ENCODE measurements at regions not wholly inside any gene's neighbourhood (a gene's known extent, or its start where the extent isn't known, plus 50 kb on each side); places are given as distances from the start of the nearest gene placed in this dataset.
"Not testable (repeated sequence)": the region's sequence is repeated elsewhere in the genome, so short reads cannot be mapped to it uniquely, and the experiment has no call there.

- H3K4me3 ChIP-seq (ENCODE audit: low read depth, low read length) = no peak overlapping the region
- no peak for DNase-seq
- no peaks in the 10 kb centered on the region for H3K27me3 ChIP-seq (replicated peaks)
- TF ChIP-seq CTCF (IDR thresholded peaks at IDR 0.05; ENCODE audit: low read depth, low read length, missing control alignments) = no peak
- in situ Hi-C loops (cut with HindIII; ENCODE audit: low pct_ligation_motif_present, low sequenced_read_pairs) = no loop called here
- no peaks in the 10 kb centered on the region for H3K36me3 ChIP-seq (replicated peaks)
- no peak overlapping the region for H3K27ac ChIP-seq
Measured at GRCh38 chr7:67636348-67637022, 639.9 kb downstream of the TYW1 start.

DNA sequence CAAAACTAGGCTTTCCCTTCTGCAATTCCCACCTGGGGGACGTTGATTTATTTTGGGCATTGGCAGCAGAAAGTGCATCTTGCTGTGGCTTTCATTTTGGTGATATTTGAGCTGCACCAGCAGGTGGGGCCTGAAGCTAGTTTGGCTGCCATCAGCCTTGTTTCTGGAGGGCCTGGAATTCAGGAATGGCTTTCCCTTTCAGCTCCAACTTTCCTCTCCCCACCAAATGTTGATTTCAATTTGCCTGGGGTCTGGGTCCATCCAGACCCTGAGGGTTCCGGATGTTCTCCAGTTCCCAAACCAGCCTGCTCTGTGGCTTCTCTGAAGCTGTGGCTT is 640.4 kb downstream of the TYW1 start:
- H3K27ac ChIP-seq = no peak overlapping the region
- TF ChIP-seq CTCF (IDR thresholded peaks at IDR 0.05; ENCODE audit: low read depth, low read length, missing control alignments) = no peak
- in situ Hi-C loops (cut with HindIII; ENCODE audit: low pct_ligation_motif_present, low sequenced_read_pairs) = no loop called here
- no peak for DNase-seq
- H3K27me3 ChIP-seq (replicated peaks) = no peaks in the 10 kb centered on the region
- H3K36me3 ChIP-seq (replicated peaks) = no peaks in the 10 kb centered on the region
- no peak overlapping the region for H3K4me3 ChIP-seq (ENCODE audit: low read depth, low read length)

DNA sequence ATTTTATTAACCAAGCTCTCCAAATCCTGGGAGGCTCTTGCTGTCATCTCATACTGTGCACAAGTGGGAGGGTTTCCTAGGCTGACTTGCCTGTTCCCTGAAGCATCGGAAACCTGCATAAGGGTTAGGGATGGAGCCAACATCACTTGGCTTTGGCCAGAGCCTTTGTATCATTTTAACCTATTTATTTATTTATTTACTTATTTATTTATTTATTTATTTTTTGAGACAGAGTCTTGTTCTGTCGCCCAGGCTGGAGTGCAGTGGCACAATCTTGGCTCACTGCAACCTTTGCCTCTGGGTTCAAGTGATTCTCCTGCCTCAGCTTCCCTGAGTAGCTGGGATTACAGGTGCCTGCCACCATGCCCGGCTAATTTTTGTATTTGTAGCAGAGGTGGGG is 645.9 kb downstream of the TYW1 start:
- DNase-seq; H3K27me3 ChIP-seq (replicated peaks); in situ Hi-C loops (cut with HindIII; ENCODE audit: low pct_ligation_motif_present, low sequenced_read_pairs); H3K36me3 ChIP-seq (replicated peaks); H3K4me3 ChIP-seq (ENCODE audit: low read depth, low read length); H3K27ac ChIP-seq: not testable (repeated sequence)

GRCh38 chr7:67644151-67644550 is 647.5 kb downstream of the TYW1 start:
- Histone ChIP-seq H3K4me3 (ENCODE audit: low read depth, low read length) (no peak overlapping the region), H3K27me3 (replicated peaks) (no peaks in the 10 kb centered on the region), H3K27ac (no peak overlapping the region), H3K36me3 (replicated peaks) (no peaks in the 10 kb centered on the region)
- no peak for TF ChIP-seq CTCF (IDR thresholded peaks at IDR 0.05; ENCODE audit: low read depth, low read length, missing control alignments)
- in situ Hi-C loops (cut with HindIII; ENCODE audit: low pct_ligation_motif_present, low sequenced_read_pairs) = no loop called here
- no peak for DNase-seq

GRCh38 chr7:67652937-67653336 is 656.3 kb downstream of the TYW1 start:
- Histone ChIP-seq H3K4me3 (ENCODE audit: low read depth, low read length) (no peak overlapping the region), H3K27ac (no peak overlapping the region), H3K27me3 (replicated peaks) (no peaks in the 10 kb centered on the region), H3K36me3 (replicated peaks) (no peaks in the 10 kb centered on the region)
- no peak for DNase-seq
- TF ChIP-seq CTCF (IDR thresholded peaks at IDR 0.05; ENCODE audit: low read depth, low read length, missing control alignments) = no peak
- in situ Hi-C loops (cut with HindIII; ENCODE audit: low pct_ligation_motif_present, low sequenced_read_pairs) = no loop called here

- H3K36me3 ChIP-seq (replicated peaks) = no peaks in the 10 kb centered on the region
- TF ChIP-seq CTCF (IDR thresholded peaks at IDR 0.05; ENCODE audit: low read depth, low read length, missing control alignments) = no peak
- H3K27me3 ChIP-seq (replicated peaks) = no peaks in the 10 kb centered on the region
- in situ Hi-C loops (cut with HindIII; ENCODE audit: low pct_ligation_motif_present, low sequenced_read_pairs) = no loop called here
- H3K27ac ChIP-seq = no peak overlapping the region
- H3K4me3 ChIP-seq (ENCODE audit: low read depth, low read length) = no peak overlapping the region
- DNase-seq = no peak
Measured at GRCh38 chr7:67653856-67654454, 657.3 kb downstream of the TYW1 start.
